ENCODE measurements at regions not wholly inside any gene's neighbourhood (a gene's known extent, or its start where the extent isn't known, plus 50 kb on each side); places are given as distances from the start of the nearest gene placed in this dataset.
"Not testable (repeated sequence)": the region's sequence is repeated elsewhere in the genome, so short reads cannot be mapped to it uniquely, and the experiment has no call there.

GRCh38 chr5:36535378-36535777, 71.0 kb upstream of the SLC1A3 start:
- DNase-seq, result no peak

- no peak for DNase-seq
These were observed 70.4 kb upstream of the SLC1A3 start for GRCh38 chr5:36535859-36536615.

GRCh38 chr5:36536616-36537005, 69.8 kb upstream of the SLC1A3 start:
- no peak for DNase-seq

- DNase-seq, result no peak
These were observed 68.7 kb upstream of the SLC1A3 start for GRCh38 chr5:36537724-36538123.

- no peak for DNase-seq
These were observed 53.6 kb upstream of the SLC1A3 start for GRCh38 chr5:36552651-36553393.

GRCh38 chr5:36555035-36555434, 51.4 kb upstream of the SLC1A3 start:
- not testable (repeated sequence) for DNase-seq
